IMR-90 (cell line): ENCODE measurements at regions not wholly inside any gene's neighbourhood (a gene's known extent, or its start where the extent isn't known, plus 50 kb on each side); places are given as distances from the start of the nearest gene placed in this dataset.

Source experiments
- ATAC-seq: fragments of 200-7000 bp; cut with Tn5 transposase; 2 replicates; pipeline ENCODE4 v1.9.1; 2020; ENCODE audit warnings: low read depth, mild to moderate bottlenecking, moderate library complexity
- BruUV-seq: library from RNA; stranded (reverse); fragments of 400-500 nt; replicated peaks from 2 replicates; lab custom pipeline; 2021; lab: Mats Ljungman, UMichigan
- CTCF ChIA-PET: fragments of 300-600 bp; formaldehyde crosslinking; extraction: SDS; loops from one replicate; lab custom pipeline; 2021; ENCODE audit warnings: antibody characterized with exemption; lab: Yijun Ruan, JAX
- POLR2A ChIA-PET: fragments of 300-600 bp; sonication (Branson Sonifier 250); formaldehyde crosslinking; loops from one replicate; lab custom pipeline; 2022; ENCODE audit warnings: antibody characterized with exemption; ENCODE audit not compliant: unreplicated experiment; lab: Charles Lee
- DNase-seq: peaks from one replicate; pipeline ENCODE4 v3.0.0; 2013
- H2AFZ ChIP-seq: replicated peaks from 2 replicates; pipeline ENCODE3; 2013; ENCODE audit warnings: low read length, mild to moderate bottlenecking; ENCODE audit not compliant: poor library complexity
- H2AK5ac ChIP-seq: 2 replicates; pipeline ENCODE4 v1.6.1; 2013; ENCODE audit warnings: low read depth, low read length, inconsistent platforms
- H2AK9ac ChIP-seq: replicated peaks from 2 replicates; pipeline ENCODE3; 2013; ENCODE audit warnings: mild to moderate bottlenecking, low read depth, low read length, moderate library complexity; ENCODE audit not compliant: poor library complexity
- H2BK120ac ChIP-seq: 2 replicates; pipeline ENCODE4 v1.6.1; 2013; ENCODE audit warnings: low read depth, low read length, inconsistent platforms
- H2BK15ac ChIP-seq: 3 replicates; pipeline ENCODE4 v1.6.1; 2013; ENCODE audit warnings: low read depth, low read length, inconsistent platforms
- H2BK20ac ChIP-seq: 2 replicates; pipeline ENCODE4 v1.6.1; 2013; ENCODE audit warnings: low read depth, mild to moderate bottlenecking, inconsistent platforms, low read length, moderate library complexity
- H2BK5ac ChIP-seq: 2 replicates; pipeline ENCODE4 v1.6.1; 2013; ENCODE audit warnings: mild to moderate bottlenecking, low read depth, low read length, inconsistent platforms; ENCODE audit not compliant: poor library complexity, severe bottlenecking
- H3K14ac ChIP-seq: replicated peaks from 2 replicates; pipeline ENCODE4 v1.6.1; 2013; ENCODE audit warnings: low read depth, low read length, inconsistent platforms
- H3K18ac ChIP-seq: 2 replicates; pipeline ENCODE4 v1.6.1; 2013; ENCODE audit warnings: low read depth, low read length, control low read depth
- H3K23ac ChIP-seq: 2 replicates; pipeline ENCODE4 v1.6.1; 2013; ENCODE audit warnings: low read depth, low read length, inconsistent platforms
- H3K27ac ChIP-seq: 2 replicates; pipeline ENCODE4 v1.5.1; 2013; ENCODE audit warnings: mild to moderate bottlenecking, control low read depth, low read length; ENCODE audit not compliant: insufficient read depth
- H3K27me3 ChIP-seq: 2 replicates; pipeline ENCODE4 v1.6.1; 2013; ENCODE audit warnings: low read length; ENCODE audit not compliant: control insufficient read depth, insufficient read depth
- H3K36me3 ChIP-seq: 2 replicates; pipeline ENCODE4 v1.6.1; 2013; ENCODE audit warnings: low read length, mixed read lengths; ENCODE audit not compliant: control insufficient read depth, insufficient read depth
- H3K4ac ChIP-seq: 2 replicates; pipeline ENCODE4 v1.6.1; 2013; ENCODE audit warnings: low read depth, low read length, inconsistent platforms
- H3K4me1 ChIP-seq: 2 replicates; pipeline ENCODE4 v1.6.1; 2013; ENCODE audit warnings: low read length, mixed read lengths; ENCODE audit not compliant: control insufficient read depth, insufficient read depth
- H3K4me2 ChIP-seq: 2 replicates; pipeline ENCODE4 v1.6.1; 2013; ENCODE audit warnings: low read depth, mild to moderate bottlenecking, control low read depth, low read length, moderate library complexity
- H3K4me3 ChIP-seq: 2 replicates; pipeline ENCODE4 v1.5.1; 2013; ENCODE audit warnings: low read depth, mild to moderate bottlenecking, control low read depth, low read length, moderate library complexity; ENCODE audit not compliant: insufficient read depth
- H3K56ac ChIP-seq: 2 replicates; pipeline ENCODE4 v1.6.1; 2013; ENCODE audit warnings: low read length, inconsistent platforms; ENCODE audit not compliant: insufficient read depth; ENCODE audit errors: extremely low read depth
- H3K79me1 ChIP-seq, 2 experiments: 2 replicates each; pipeline ENCODE4 v1.6.1; 2013; ENCODE audit warnings: low read length in 2 of 2, inconsistent platforms in 1 of 2, low read depth in 1 of 2
- H3K9ac ChIP-seq: 2 replicates; pipeline ENCODE4 v1.6.1; 2013; ENCODE audit warnings: low read depth, low read length, control low read depth
- H3K9me1 ChIP-seq: 2 replicates; pipeline ENCODE4 v1.6.1; 2013; ENCODE audit warnings: low read length, inconsistent platforms; ENCODE audit not compliant: insufficient read depth
- H3K9me3 ChIP-seq: 2 replicates; pipeline ENCODE4 v1.6.1; 2013; ENCODE audit warnings: low read length; ENCODE audit not compliant: control insufficient read depth, insufficient read depth
- H4K20me1 ChIP-seq: 2 replicates; pipeline ENCODE4 v1.6.1; 2013; ENCODE audit warnings: low read length, inconsistent platforms; ENCODE audit not compliant: insufficient read depth
- H4K5ac ChIP-seq: 2 replicates; pipeline ENCODE4 v1.6.1; 2013; ENCODE audit warnings: mild to moderate bottlenecking, low read depth, low read length, control low read depth
- H4K8ac ChIP-seq, 2 experiments: 2 replicates each; pipeline ENCODE4 v1.6.1; 2013; ENCODE audit warnings: low read depth in 2 of 2, low read length in 2 of 2, control low read depth in 1 of 2, inconsistent platforms in 1 of 2
- H4K91ac ChIP-seq: 2 replicates; pipeline ENCODE4 v1.6.1; 2013; ENCODE audit warnings: low read depth, low read length, inconsistent platforms; ENCODE audit not compliant: insufficient read depth
- BHLHE40 ChIP-seq: fragments of 150-350 bp; IDR thresholded peaks from 2 replicates; pipeline ENCODE4 v1.6.1; 2016; ENCODE audit warnings: mild to moderate bottlenecking, low read depth, low read length
- CEBPB ChIP-seq: IDR thresholded peaks from 2 replicates; pipeline ENCODE4 v1.6.1; 2012; ENCODE audit warnings: low read depth, low read length, improper control_type of control experiment
- FOS ChIP-seq: fragments of 150-350 bp; IDR thresholded peaks from 2 replicates; pipeline ENCODE4 v1.6.1; 2016; ENCODE audit warnings: low read depth, low read length
- MAFK ChIP-seq: IDR thresholded peaks from 2 replicates; pipeline ENCODE4 v1.6.1; 2012; ENCODE audit warnings: low read depth, low read length, improper control_type of control experiment
- MAZ ChIP-seq: IDR thresholded peaks from 2 replicates; pipeline ENCODE4 v1.6.1; 2012; ENCODE audit warnings: low read depth, mild to moderate bottlenecking, low read length, improper control_type of control experiment, moderate library complexity, borderline replicate concordance
- NFE2L2 ChIP-seq: fragments of 150-350 bp; IDR thresholded peaks from 2 replicates; pipeline ENCODE4 v1.6.1; 2016; ENCODE audit warnings: low read depth, mild to moderate bottlenecking, low read length
- POLR2A ChIP-seq: IDR thresholded peaks from 2 replicates; pipeline ENCODE4 v1.6.1; 2012; ENCODE audit warnings: mild to moderate bottlenecking, low read depth, low read length
- RAD21 ChIP-seq: IDR thresholded peaks from 2 replicates; pipeline ENCODE4 v1.6.1; 2012; ENCODE audit warnings: low read length, improper control_type of control experiment
- RCOR1 ChIP-seq: IDR thresholded peaks from 2 replicates; pipeline ENCODE4 v1.6.1; 2012; ENCODE audit warnings: mild to moderate bottlenecking, low read length, improper control_type of control experiment; ENCODE audit not compliant: insufficient replicate concordance
- RFX5 ChIP-seq: IDR thresholded peaks from 2 replicates; pipeline ENCODE4 v1.8.0; 2012; ENCODE audit warnings: low read depth, mild to moderate bottlenecking, low read length, moderate library complexity
- SMC3 ChIP-seq: fragments of 150-350 bp; IDR thresholded peaks from 2 replicates; pipeline ENCODE4 v1.6.1; 2016; ENCODE audit warnings: low read depth, mild to moderate bottlenecking, antibody characterized with exemption, low read length, moderate library complexity
- USF2 ChIP-seq: fragments of 150-350 bp; IDR thresholded peaks from 2 replicates; pipeline ENCODE4 v1.6.1; 2017; ENCODE audit warnings: mild to moderate bottlenecking, antibody characterized with exemption, low read length, low read depth
- WGBS, 2 experiments: methylation state at CpG; one replicate each; pipeline versions ENCODE4 v1.1.5 to v1.1.7; 2013; ENCODE audit warnings: missing lambda C conversion rate in 2 of 2; ENCODE audit not compliant: insufficient read length in 1 of 2; ENCODE audit errors: extremely low coverage in 2 of 2; 5-methylcytosine and 5-hydroxymethylcytosine counted together
- dilution Hi-C: fragments of 300-500 bp; cut with HindIII; formaldehyde crosslinking; loops from one replicate; pipeline ENCODE4 v1.14.3; 2018; ENCODE audit warnings: low sequenced_read_pairs; ENCODE audit not compliant: unreplicated experiment
- in situ Hi-C: fragments of 300-500 bp; cut with MboI; formaldehyde crosslinking; loops from 3 replicates; pipeline ENCODE4 v1.14.3; 2019; ENCODE audit warnings: low sequenced_read_pairs, inconsistent platforms, mixed read lengths
- intact Hi-C: fragments of 100-400 bp; cut with micrococcal nuclease; formaldehyde crosslinking; loops from 2 replicates; pipeline ENCODE4 v1.10.0; 2022

GRCh38 chr2:175840256-175840655 lies 161.8 kb downstream of the LNPK start:
- Histone ChIP-seq H3K4me3 (no peak overlapping the region), H3K23ac (no peak overlapping the region), H2BK15ac (no peak overlapping the region), H4K8ac (no peak overlapping the region), H2BK120ac (no peak overlapping the region), H3K36me3 (no peaks in the 10 kb centered on the region), H3K27ac (no peak overlapping the region), H3K4ac (no peak overlapping the region), H4K5ac (no peak overlapping the region), H3K9me3 (no peaks in the 10 kb centered on the region), H2AK5ac (no peak overlapping the region), H2AK9ac (no peak overlapping the region), H3K56ac (no peak overlapping the region), H3K9ac (no peak overlapping the region), H3K18ac (no peak overlapping the region), H3K79me1 (no peaks in the 10 kb centered on the region), H3K4me2 (no peak overlapping the region), H3K4me1 (peaks cover 2% of the 10 kb centered on the region; the same call in 1 of the 2 replicates), H3K14ac (no peak overlapping the region), H4K20me1 (no peaks in the 10 kb centered on the region), H2AFZ (no peak overlapping the region), H3K27me3 (no peaks in the 10 kb centered on the region), H2BK20ac (no peak overlapping the region), H4K91ac (no peak overlapping the region), H3K9me1 (peaks cover 6% of the 10 kb centered on the region), H2BK5ac (no peak overlapping the region)
- ATAC-seq (no peak), DNase-seq (no peak)
- ChIA-PET POLR2A (no interaction called here), CTCF (no interaction called here)
- no TSS peak for BruUV-seq
- intact Hi-C loops (loop anchor here (5.0 to 10.0 kb wide), 2 partner anchors 162 to 1925 kb away; partner anchors contain the start of gene LNPK), dilution Hi-C loops (no loop called here), in situ Hi-C loops (no loop called here)
- TF ChIP-seq RAD21 (no peak), MAZ (no peak), RCOR1 (no peak), RFX5 (no peak), SMC3 (no peak), USF2 (no peak), POLR2A (no peak), NFE2L2 (no peak), CEBPB (no peak), FOS (no peak), MAFK (no peak), BHLHE40 (no peak)
- WGBS, 2 experiments: no CpG with 5 or more reads among the region's 1 CpG
